ENCODE measurements at regions not wholly inside any gene's neighbourhood (a gene's known extent, or its start where the extent isn't known, plus 50 kb on each side); places are given as distances from the start of the nearest gene placed in this dataset.

DNA sequence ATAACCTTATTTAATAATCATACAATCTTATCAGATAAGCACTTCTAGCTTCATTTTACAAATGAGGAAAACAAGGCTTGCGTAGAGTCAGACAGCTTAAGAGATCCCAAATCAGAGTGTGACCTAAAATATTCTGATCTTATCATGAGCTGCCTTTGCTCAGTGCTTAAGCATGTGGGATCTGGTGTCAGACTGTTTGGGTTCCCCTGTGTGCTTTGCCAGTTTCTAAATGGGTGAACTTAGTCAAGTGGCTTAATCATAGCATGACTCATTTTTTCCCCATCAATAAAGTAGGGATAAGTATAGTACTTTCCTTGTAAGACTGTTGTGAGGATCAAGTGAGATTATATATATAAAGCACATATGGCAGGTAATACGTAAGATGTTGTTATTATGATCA lies 612.6 kb upstream of the C16orf82 start:
- TF ChIP-seq CTCF (IDR thresholded peaks at IDR 0.05; ENCODE audit: low read length) (no peak), EZH2 (IDR thresholded peaks at IDR 0.05; ENCODE audit: borderline replicate concordance, low read length) (no peak)
